Skeletal muscle tissue (tissue), 3 donors: ENCODE measurements at regions not wholly inside any gene's neighbourhood (a gene's known extent, or its start where the extent isn't known, plus 50 kb on each side); places are given as distances from the start of the nearest gene placed in this dataset.

Experiments
- H3K27ac ChIP-seq: one replicate; pipeline ENCODE4 v1.7.0; 2013; ENCODE audit warnings: mild to moderate bottlenecking, low read depth, low read length, inconsistent platforms
- H3K27me3 ChIP-seq, 3 donors: one replicate each; pipeline ENCODE4 v1.7.0; 2013; ENCODE audit warnings: low read length in 3 of 3; ENCODE audit not compliant: control insufficient read depth in 3 of 3, insufficient read depth in 3 of 3
- H3K36me3 ChIP-seq, 3 donors: one replicate each; pipeline ENCODE4 v1.7.0; 2013; ENCODE audit warnings: low read length in 3 of 3; ENCODE audit not compliant: control insufficient read depth in 3 of 3, insufficient read depth in 3 of 3
- H3K4me1 ChIP-seq, 3 donors: one replicate each; pipeline ENCODE4 v1.7.0; 2013; ENCODE audit warnings: low read length in 3 of 3, mild to moderate bottlenecking in 3 of 3; ENCODE audit not compliant: control insufficient read depth in 3 of 3, insufficient read depth in 3 of 3
- H3K4me3 ChIP-seq, 3 donors: one replicate each; pipeline ENCODE4 v1.7.0; 2013; ENCODE audit warnings: low read length in 3 of 3
- H3K9ac ChIP-seq, 3 donors: one replicate each; pipeline ENCODE4 v1.7.0; 2013; ENCODE audit warnings: low read length in 3 of 3, mild to moderate bottlenecking in 3 of 3, moderate library complexity in 2 of 3, low read depth in 1 of 3
- H3K9me3 ChIP-seq, 3 donors: one replicate each; pipeline ENCODE4 v1.7.0; 2013; ENCODE audit warnings: low read length in 3 of 3; ENCODE audit not compliant: control insufficient read depth in 3 of 3
- donor health status: Osteomylitis.

DNA sequence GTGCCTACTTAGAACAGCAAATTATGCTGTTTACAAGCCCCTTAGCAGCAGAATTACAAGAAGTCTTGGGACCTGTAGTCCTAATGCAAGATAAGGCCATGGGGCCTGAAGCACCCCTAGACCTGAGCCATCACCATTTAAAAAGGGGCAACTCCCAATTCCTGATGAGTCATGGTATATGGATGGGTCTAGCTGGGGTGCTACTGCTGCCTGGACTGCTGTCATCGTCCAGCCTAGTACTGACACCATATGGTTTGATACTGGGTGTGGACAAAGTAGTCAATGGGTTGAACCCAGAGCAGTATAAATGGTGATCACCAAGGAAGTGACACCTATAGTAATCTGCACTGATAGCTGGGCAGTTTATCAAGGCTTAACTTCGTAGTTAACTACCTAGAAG lies 450.0 kb downstream of the IPMK start:
- H3K9ac ChIP-seq: no peak overlapping the region
- H3K27ac ChIP-seq: no peak overlapping the region

GRCh38 chr10:57815949-57816348 lies 451.7 kb downstream of the IPMK start:
- Histone ChIP-seq H3K27me3 (no peaks in the 10 kb centered on the region), H3K9ac (no peak overlapping the region), H3K36me3 (no peaks in the 10 kb centered on the region), H3K4me3 (no peak overlapping the region), H3K4me1 (no peaks in the 10 kb centered on the region), H3K9me3 (no peaks in the 10 kb centered on the region), H3K27ac (no peak overlapping the region)

More for the DNA sequence above, 450.0 kb downstream of the IPMK start:
- no peaks in the 10 kb centered on the region for H3K9me3 ChIP-seq
- no peaks in the 10 kb centered on the region for H3K27me3 ChIP-seq
- no peak overlapping the region for H3K4me3 ChIP-seq
- H3K36me3 ChIP-seq: no peaks in the 10 kb centered on the region
- H3K4me1 ChIP-seq: no peaks in the 10 kb centered on the region

- Histone ChIP-seq H3K9ac (no peak overlapping the region), H3K9me3 (no peaks in the 10 kb centered on the region), H3K4me3 (no peak overlapping the region), H3K4me1 (no peaks in the 10 kb centered on the region), H3K27me3 (no peaks in the 10 kb centered on the region), H3K27ac (no peak overlapping the region), H3K36me3 (no peaks in the 10 kb centered on the region)
Measured at GRCh38 chr10:57809961-57810360, 457.7 kb downstream of the IPMK start.

- Histone ChIP-seq H3K9ac (no peak overlapping the region), H3K36me3 (no peaks in the 10 kb centered on the region), H3K27ac (no peak overlapping the region), H3K9me3 (no peaks in the 10 kb centered on the region), H3K4me1 (no peaks in the 10 kb centered on the region), H3K4me3 (no peak overlapping the region), H3K27me3 (no peaks in the 10 kb centered on the region)
Measured at GRCh38 chr10:57807906-57808305, 459.8 kb downstream of the IPMK start.

GRCh38 chr10:57806675-57807074 lies 461.0 kb downstream of the IPMK start:
- Histone ChIP-seq H3K4me3 (no peak overlapping the region), H3K9ac (no peak overlapping the region), H3K36me3 (no peaks in the 10 kb centered on the region), H3K27ac (no peak overlapping the region), H3K9me3 (no peaks in the 10 kb centered on the region), H3K27me3 (no peaks in the 10 kb centered on the region), H3K4me1 (no peaks in the 10 kb centered on the region)

GRCh38 chr10:57799625-57800024 lies 468.1 kb downstream of the IPMK start:
- Histone ChIP-seq H3K27me3 (no peaks in the 10 kb centered on the region), H3K4me1 (no peaks in the 10 kb centered on the region), H3K27ac (no peak overlapping the region), H3K36me3 (no peaks in the 10 kb centered on the region), H3K4me3 (no peak overlapping the region), H3K9me3 (no peaks in the 10 kb centered on the region), H3K9ac (no peak overlapping the region)

- Histone ChIP-seq H3K27ac (no peak overlapping the region), H3K4me3 (no peak overlapping the region), H3K27me3 (no peaks in the 10 kb centered on the region), H3K9me3 (no peaks in the 10 kb centered on the region), H3K4me1 (no peaks in the 10 kb centered on the region), H3K36me3 (no peaks in the 10 kb centered on the region), H3K9ac (no peak overlapping the region)
Measured at GRCh38 chr10:57798830-57799229, 468.9 kb downstream of the IPMK start.

GRCh38 chr10:57791546-57791945 lies 476.1 kb downstream of the IPMK start:
- no peaks in the 10 kb centered on the region for H3K4me1 ChIP-seq
- no peaks in the 10 kb centered on the region for H3K36me3 ChIP-seq
- H3K9me3 ChIP-seq: no peaks in the 10 kb centered on the region
- no peak overlapping the region for H3K4me3 ChIP-seq
- no peak overlapping the region for H3K27ac ChIP-seq
- H3K9ac ChIP-seq: no peak overlapping the region
- H3K27me3 ChIP-seq: no peaks in the 10 kb centered on the region

GRCh38 chr10:57790703-57791102 lies 477.0 kb downstream of the IPMK start:
- no peaks in the 10 kb centered on the region for H3K27me3 ChIP-seq
- no peaks in the 10 kb centered on the region for H3K4me1 ChIP-seq
- no peak overlapping the region for H3K27ac ChIP-seq
- H3K9ac ChIP-seq: no peak overlapping the region
- no peaks in the 10 kb centered on the region for H3K9me3 ChIP-seq
- no peak overlapping the region for H3K4me3 ChIP-seq
- H3K36me3 ChIP-seq: no peaks in the 10 kb centered on the region

DNA sequence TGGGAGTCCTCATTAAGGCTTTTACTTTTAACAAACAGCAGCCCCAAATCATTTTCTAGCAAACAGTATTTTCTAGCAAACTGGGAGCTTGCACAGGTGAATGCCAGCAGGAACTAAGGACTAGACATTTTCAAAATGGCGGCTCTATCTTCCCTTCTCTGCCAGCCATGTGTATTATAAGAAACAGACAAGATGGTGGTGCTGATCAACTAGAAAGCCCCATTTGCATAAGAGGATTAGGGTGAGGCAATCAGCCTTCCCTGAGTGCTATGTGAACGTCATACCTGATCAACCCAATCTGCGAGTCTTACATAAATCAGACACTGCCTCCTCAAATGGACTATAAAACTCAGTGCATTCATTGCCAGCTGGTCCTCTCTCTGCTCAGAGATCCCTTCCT lies 479.6 kb downstream of the IPMK start:
- H3K4me3 ChIP-seq: no peak overlapping the region

More for the DNA sequence above, 479.6 kb downstream of the IPMK start:
- no peaks in the 10 kb centered on the region for H3K36me3 ChIP-seq
- H3K27me3 ChIP-seq: no peaks in the 10 kb centered on the region
- no peak overlapping the region for H3K27ac ChIP-seq
- H3K9ac ChIP-seq: no peak overlapping the region
- H3K4me1 ChIP-seq: no peaks in the 10 kb centered on the region
- H3K9me3 ChIP-seq: no peaks in the 10 kb centered on the region
